SU-DHL-6 (cell line): ENCODE measurements at regions not wholly inside any gene's neighbourhood (a gene's known extent, or its start where the extent isn't known, plus 50 kb on each side); places are given as distances from the start of the nearest gene placed in this dataset.

ENCODE experiments used
- CTCF ChIP-seq: fragments of 200-600 bp; sonication (generic); IDR thresholded peaks from one replicate; pipeline ENCODE4 v1.5.1; 2017; ENCODE audit warnings: antibody characterized with exemption, mild to moderate bottlenecking, low read length, moderate library complexity; ENCODE audit not compliant: insufficient read depth, poor library complexity, severe bottlenecking
- EZH2phosphoT487 ChIP-seq: fragments of 200-600 bp; sonication (generic), shearing (Covaris generic); conservative IDR thresholded peaks from 2 replicates; pipeline ENCODE4 v1.6.1; 2018; ENCODE audit warnings: mild to moderate bottlenecking, antibody characterized with exemption, low read length, moderate library complexity, mixed read lengths

- TF ChIP-seq CTCF, result no peak
- no peak for TF ChIP-seq EZH2phosphoT487
Measured at GRCh38 chr11:35082321-35083180, 56.4 kb upstream of the CD44 start.
